GM11168 (cell line): ENCODE measurements at regions not wholly inside any gene's neighbourhood (a gene's known extent, or its start where the extent isn't known, plus 50 kb on each side); places are given as distances from the start of the nearest gene placed in this dataset.
"Not testable (repeated sequence)": the region's sequence is repeated elsewhere in the genome, so short reads cannot be mapped to it uniquely, and the experiment has no call there.

Source experiments
- in situ Hi-C: fragments of 300-500 bp; cut with MboI; formaldehyde crosslinking; loops from one replicate; pipeline ENCODE4 v1.12.0; 2022; ENCODE audit warnings: low sequenced_read_pairs; ENCODE audit not compliant: unreplicated experiment

- in situ Hi-C loops, result no loop called here
These were observed 72.9 kb upstream of the SHB start for GRCh38 chr9:38141746-38142591.

DNA sequence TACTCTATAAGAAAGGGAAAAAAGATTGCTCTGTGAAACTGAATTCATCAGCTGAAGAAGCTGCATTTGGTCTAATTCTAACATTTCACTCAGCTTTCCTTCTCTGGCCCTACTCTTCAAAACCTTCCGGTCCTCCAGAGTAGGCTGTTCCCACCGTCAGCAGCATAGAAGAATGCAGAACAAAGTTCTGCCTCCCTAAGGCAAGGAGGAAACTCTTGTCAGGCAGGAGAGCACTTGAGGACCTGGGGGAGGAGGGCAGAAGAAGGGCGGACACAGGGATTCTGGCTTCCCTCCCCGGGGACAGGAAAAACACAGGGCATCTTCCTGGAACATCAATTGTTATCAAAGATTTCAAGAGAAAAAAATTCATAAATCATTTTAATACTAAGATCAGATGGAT is 69.2 kb upstream of the SHB start:
- in situ Hi-C loops, result no loop called here

- in situ Hi-C loops, result no loop called here
These were observed 68.3 kb upstream of the SHB start for GRCh38 chr9:38137342-38137741.

DNA sequence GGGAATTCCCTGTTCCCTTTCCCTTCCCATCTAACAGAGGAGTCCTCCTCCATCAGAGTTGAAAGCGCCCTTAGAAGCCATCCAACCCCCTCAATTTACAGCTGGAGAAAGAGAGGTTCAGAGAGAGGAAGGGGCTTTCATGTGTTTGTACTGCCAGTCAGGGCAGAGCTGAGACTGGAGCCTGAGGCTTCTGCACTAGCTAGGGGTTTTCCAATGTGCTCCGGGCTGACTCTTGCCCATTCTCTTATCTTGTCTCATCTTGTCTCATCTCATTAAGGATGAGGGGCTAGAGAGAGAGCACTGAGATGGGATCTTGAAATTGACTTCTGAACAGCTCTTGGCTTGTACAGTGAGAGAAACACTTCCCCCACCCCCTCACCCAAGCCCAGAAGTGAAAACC is 67.4 kb upstream of the SHB start:
- in situ Hi-C loops, result no loop called here

GRCh38 chr9:38134611-38135237 is 65.7 kb upstream of the SHB start:
- in situ Hi-C loops, result no loop called here

GRCh38 chr9:38133595-38133994 is 64.6 kb upstream of the SHB start:
- in situ Hi-C loops, result no loop called here

DNA sequence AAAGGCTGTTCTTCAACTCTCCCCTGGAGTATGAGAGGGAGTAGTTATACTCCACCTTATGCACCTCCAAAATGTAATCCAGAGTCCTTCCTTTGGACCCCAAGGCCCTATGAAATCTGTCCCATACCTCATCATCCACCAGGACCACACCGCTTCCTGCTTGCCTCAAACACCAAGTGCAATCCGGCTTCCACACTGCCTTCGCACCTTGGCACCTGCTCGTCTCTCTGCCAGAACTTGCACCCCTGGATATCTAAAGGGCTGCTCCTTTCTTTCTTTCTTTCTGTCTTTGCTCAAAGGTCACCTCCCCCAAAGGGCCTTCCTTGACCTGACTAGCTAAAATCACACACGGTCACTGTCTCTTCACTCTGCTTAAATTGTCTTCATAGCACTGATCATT is 63.9 kb upstream of the SHB start:
- in situ Hi-C loops, result no loop called here

DNA sequence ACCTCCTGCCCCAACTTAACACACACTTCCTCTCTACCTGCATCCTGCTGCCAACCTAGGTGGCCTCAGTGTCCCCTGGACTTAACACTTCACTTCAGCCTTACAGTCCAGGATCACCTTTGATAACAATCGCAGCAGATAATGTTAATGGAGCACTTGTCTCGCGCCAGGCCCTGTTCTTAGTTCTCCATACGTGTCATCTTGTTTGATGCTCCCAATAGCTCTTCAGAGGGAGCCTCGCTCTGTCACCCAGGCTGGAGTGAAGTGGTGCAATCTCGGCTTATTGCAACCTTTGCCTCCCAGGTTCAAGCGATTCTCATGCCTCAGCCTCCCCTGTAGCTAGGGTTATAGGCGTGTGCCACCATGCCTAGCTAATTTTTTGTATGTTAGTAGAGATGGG is 62.7 kb upstream of the SHB start:
- in situ Hi-C loops, result no loop called here

- in situ Hi-C loops, result no loop called here
These were observed 61.7 kb upstream of the SHB start for GRCh38 chr9:38130724-38131123.

GRCh38 chr9:38129366-38129765 is 60.3 kb upstream of the SHB start:
- in situ Hi-C loops, result no loop called here

DNA sequence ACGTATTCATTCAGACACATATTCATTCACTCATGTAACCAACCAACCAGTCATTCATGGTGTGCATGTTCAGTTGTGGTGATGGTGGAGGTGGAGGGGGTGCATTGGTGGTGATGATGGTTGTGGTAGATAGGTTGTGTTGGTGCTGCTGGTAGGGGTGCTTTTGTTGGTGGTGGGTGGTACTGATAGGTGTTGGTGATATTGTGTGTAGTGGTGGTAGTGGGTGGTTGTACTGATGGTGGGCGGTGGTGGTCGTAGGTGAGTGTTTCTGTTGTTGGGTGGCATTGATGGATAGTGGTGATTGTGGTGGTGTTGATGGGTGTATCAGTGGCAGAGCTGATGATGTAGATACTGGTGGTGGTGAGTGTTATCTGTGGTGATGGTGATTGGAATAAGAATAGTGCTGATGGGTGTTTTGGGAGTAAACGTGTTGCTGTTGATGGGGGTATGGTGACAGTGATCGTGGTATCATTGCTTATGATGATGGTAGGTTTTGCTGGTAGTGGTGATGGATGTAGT is 59.8 kb upstream of the SHB start:
- in situ Hi-C loops, result no loop called here

DNA sequence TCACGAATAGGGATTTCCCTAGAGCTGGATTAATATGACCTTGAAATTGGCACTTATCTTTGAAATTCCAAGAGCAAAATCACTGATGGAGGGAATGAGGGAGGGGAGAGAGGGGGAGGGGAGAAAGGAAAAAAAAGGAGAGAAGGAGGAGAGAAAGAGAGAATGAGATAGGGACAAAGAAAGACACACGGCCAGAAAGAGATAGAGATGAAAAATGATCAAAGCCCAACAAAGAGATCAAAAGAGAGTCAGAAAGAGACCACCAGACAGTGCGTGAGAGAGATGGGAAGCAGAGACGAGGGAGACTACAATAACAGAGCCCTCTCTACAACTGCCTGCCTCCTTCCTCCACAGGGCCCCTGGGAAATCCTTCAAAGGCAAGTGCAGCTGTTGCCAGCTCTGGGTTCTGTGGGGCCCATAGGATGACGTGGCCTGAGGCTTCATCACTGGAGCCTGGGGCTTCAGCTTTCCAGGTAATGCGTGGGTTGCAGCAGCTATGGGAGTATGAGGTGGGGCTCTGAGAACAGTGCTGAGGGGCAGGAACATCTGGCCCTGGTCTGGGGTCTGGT is 58.3 kb upstream of the SHB start:
- in situ Hi-C loops, result no loop called here

GRCh38 chr9:38126730-38127129 is 57.7 kb upstream of the SHB start:
- in situ Hi-C loops, result no loop called here

GRCh38 chr9:38125889-38126288 is 56.9 kb upstream of the SHB start:
- in situ Hi-C loops, result no loop called here

DNA sequence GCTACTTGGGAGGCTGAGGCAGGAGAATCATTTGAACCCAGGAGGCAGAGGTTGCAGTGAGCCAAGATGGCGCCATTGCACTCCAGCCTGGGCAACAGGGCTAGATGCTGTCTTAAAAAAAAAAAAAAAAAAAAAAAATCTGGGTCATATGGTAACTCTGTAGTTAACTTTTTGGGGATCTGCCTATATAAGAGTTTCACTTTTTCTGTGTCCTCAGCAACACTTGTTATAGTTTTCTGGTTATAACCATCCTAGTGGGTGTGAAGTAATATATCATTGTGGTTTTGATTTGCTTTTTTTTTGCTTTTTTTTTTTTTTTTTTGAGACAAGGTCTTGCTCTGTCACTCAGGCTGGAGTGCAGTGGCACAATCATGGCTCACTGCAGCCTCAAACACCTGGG is 54.3 kb upstream of the SHB start:
- in situ Hi-C loops, result not testable (repeated sequence)

GRCh38 chr9:38120961-38121360 is 51.9 kb upstream of the SHB start:
- in situ Hi-C loops, result no loop called here

GRCh38 chr9:38119560-38120236 is 50.7 kb upstream of the SHB start:
- in situ Hi-C loops, result no loop called here

DNA sequence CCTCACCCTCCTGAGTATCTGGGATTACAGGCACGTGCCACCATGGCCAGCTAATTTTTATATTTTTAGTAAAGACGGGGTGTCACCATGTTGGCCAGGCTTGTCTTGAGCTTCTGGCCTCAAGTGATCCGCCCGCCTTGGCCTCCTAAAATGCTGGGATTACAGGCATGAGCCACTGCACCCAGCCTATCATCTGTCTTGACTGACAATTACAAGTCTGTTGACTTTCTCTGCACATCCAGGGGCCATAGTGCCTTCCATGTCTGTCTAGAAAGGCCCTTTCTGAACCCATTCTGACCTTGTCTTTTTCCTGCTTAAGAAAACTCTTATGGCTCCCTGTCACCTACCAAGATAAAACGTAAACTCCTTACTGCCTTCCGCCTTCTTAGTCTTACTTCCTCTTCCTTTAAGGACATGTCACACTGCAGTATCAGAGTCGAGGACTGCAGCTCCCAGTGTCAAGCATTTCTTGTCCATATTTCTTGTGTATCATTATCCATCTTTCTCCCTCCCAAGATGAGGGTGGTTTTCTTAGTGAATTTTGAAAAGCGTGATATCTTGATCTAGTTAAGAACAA is 49.9 kb upstream of the SHB start:
- in situ Hi-C loops, result no loop called here
